ENCODE measurements at regions not wholly inside any gene's neighbourhood (a gene's known extent, or its start where the extent isn't known, plus 50 kb on each side); places are given as distances from the start of the nearest gene placed in this dataset.
"Not testable (repeated sequence)": the region's sequence is repeated elsewhere in the genome, so short reads cannot be mapped to it uniquely, and the experiment has no call there.

GRCh38 chr12:83945871-83946270, 966.7 kb downstream of the SLC6A15 start:
- Mint-ChIP-seq H3K4me3 (no peak overlapping the region), H3K9me3 (peaks cover 4% of the 10 kb centered on the region in 2 donors), H3K4me1 (ENCODE audit: low read depth) (no peaks in the 10 kb centered on the region), H3K27me3 (ENCODE audit: low read depth) (no peaks in the 10 kb centered on the region), H3K36me3 (ENCODE audit: insufficient read depth in 2 of 2) (no peaks in the 10 kb centered on the region), H3K27ac (no peak overlapping the region)
- DNase-seq (no peak), ATAC-seq (replicated peaks in 1 of 2) (no peak)

DNA sequence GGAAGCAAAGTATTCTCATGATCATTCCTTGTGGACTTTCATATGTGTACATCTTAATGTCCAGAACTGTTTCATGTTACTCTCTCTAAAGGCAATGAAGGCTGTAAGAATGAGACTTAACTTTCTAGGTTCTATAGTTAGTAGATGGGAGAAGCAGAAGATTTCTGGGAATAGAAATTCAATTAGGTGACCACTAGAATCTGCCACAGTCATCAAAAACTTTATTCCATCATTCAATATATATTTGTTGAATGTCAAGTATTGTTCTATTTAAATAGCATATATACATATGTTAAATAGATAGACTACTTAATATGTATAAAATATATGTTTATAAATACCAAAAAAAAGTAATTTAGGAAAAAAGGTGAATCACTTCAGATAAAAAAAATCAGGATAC, 972.9 kb downstream of the SLC6A15 start:
- DNase-seq = no peak
- no peaks in the 10 kb centered on the region for H3K4me1 Mint-ChIP-seq (ENCODE audit: low read depth)
- H3K9me3 Mint-ChIP-seq = peaks cover 1% of the 10 kb centered on the region in 2 donors
- ATAC-seq (replicated peaks in 1 of 2) = no peak
- no peaks in the 10 kb centered on the region for H3K27me3 Mint-ChIP-seq (ENCODE audit: low read depth)
- no peak overlapping the region for H3K4me3 Mint-ChIP-seq
- H3K36me3 Mint-ChIP-seq (ENCODE audit: insufficient read depth in 2 of 2) = no peaks in the 10 kb centered on the region
- no peak overlapping the region for H3K27ac Mint-ChIP-seq

DNA sequence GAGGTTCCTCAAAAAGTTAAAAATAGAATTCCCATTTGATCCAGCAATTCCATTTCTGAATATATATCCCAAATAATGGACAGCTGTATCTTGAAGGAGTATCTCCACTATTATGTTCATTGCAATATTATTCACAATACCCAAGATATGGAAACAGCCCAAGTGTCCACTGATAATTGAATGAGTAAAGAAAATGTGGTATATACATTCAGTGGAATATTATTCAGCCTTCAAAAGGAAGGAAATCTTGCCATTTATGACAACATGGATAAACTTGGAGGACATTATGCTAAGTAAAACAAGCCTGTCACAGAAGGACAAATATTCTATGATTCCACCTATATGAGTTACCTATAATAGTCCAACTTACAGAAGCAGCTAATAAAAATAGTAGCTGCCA, 979.0 kb downstream of the SLC6A15 start:
- H3K36me3 Mint-ChIP-seq (ENCODE audit: insufficient read depth in 2 of 2) = no peaks in the 10 kb centered on the region
- ATAC-seq (replicated peaks in 1 of 2) = no peak
- H3K27ac Mint-ChIP-seq = no peak overlapping the region
- H3K9me3 Mint-ChIP-seq = peaks cover 0 to 4% of the 10 kb centered on the region in 2 donors
- H3K4me3 Mint-ChIP-seq = no peak overlapping the region
- no peak for DNase-seq
- no peaks in the 10 kb centered on the region for H3K4me1 Mint-ChIP-seq (ENCODE audit: low read depth)
- no peaks in the 10 kb centered on the region for H3K27me3 Mint-ChIP-seq (ENCODE audit: low read depth)

- no peaks in the 10 kb centered on the region for H3K27me3 Mint-ChIP-seq (ENCODE audit: low read depth)
- no peak overlapping the region for H3K4me3 Mint-ChIP-seq
- no peaks in the 10 kb centered on the region for H3K36me3 Mint-ChIP-seq (ENCODE audit: insufficient read depth in 2 of 2)
- H3K9me3 Mint-ChIP-seq = peaks cover 0 to 4% of the 10 kb centered on the region in 2 donors
- DNase-seq (no peak), ATAC-seq (replicated peaks in 1 of 2) (no peak)
- H3K27ac Mint-ChIP-seq = peak overlapping the region; percentile 24
- H3K4me1 Mint-ChIP-seq (ENCODE audit: low read depth) = no peaks in the 10 kb centered on the region
Measured at GRCh38 chr12:83932011-83932410, 980.6 kb downstream of the SLC6A15 start.

- H3K9me3 Mint-ChIP-seq = peaks cover 0 to 4% of the 10 kb centered on the region in 2 donors
- no peak for ATAC-seq (replicated peaks in 1 of 2)
- H3K36me3 Mint-ChIP-seq (ENCODE audit: insufficient read depth in 2 of 2) = no peaks in the 10 kb centered on the region
- H3K27me3 Mint-ChIP-seq (ENCODE audit: low read depth) = no peaks in the 10 kb centered on the region
- no peak overlapping the region for H3K4me3 Mint-ChIP-seq
- no peak for DNase-seq
- H3K27ac Mint-ChIP-seq = no peak overlapping the region
- no peaks in the 10 kb centered on the region for H3K4me1 Mint-ChIP-seq (ENCODE audit: low read depth)
Measured at GRCh38 chr12:83931451-83931850, 981.1 kb downstream of the SLC6A15 start.

GRCh38 chr12:83929792-83930191, 982.8 kb downstream of the SLC6A15 start:
- not testable (repeated sequence) for H3K27ac Mint-ChIP-seq; H3K36me3 Mint-ChIP-seq (ENCODE audit: insufficient read depth in 2 of 2); H3K4me3 Mint-ChIP-seq; H3K27me3 Mint-ChIP-seq (ENCODE audit: low read depth); H3K9me3 Mint-ChIP-seq; H3K4me1 Mint-ChIP-seq (ENCODE audit: low read depth); ATAC-seq (replicated peaks in 1 of 2); DNase-seq

DNA sequence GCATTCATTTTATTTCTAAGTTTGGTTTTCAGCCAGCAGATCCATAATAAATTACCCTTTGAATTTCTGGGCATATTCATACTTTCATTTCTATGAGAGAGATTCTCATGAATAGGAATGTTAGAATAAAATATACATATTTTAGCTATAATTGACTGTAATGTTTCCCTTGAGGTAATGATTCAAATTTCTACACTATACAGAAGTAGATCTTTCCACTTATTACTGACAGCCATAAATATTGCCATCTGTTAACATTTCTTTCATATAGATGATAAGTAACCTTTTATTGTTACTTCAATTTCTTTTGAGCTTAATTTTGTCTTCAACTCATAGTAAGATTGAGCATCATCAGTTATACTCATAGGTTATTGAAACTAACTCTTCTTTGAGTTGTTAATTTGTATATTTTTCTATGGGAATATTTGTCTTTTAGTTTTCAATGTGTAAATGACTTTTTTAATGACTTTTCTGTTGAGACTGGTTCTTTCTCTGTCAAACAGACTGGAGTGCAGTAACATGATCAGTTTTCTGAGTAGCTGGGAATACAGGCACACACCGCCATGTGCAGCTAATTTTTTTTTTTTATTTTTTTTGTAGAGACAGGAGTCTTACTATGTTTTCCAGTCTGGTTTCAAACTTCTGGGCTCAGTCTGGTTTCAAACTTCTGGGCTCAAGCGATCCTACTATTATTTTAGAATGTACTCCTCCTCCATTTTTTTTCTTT, 991.6 kb downstream of the SLC6A15 start:
- no peaks in the 10 kb centered on the region for H3K36me3 Mint-ChIP-seq (ENCODE audit: insufficient read depth in 2 of 2)
- ATAC-seq (replicated peaks in 1 of 2) (no peak), DNase-seq (no peak)
- peaks cover 0 to 5% of the 10 kb centered on the region in 2 donors for H3K9me3 Mint-ChIP-seq
- H3K27me3 Mint-ChIP-seq (ENCODE audit: low read depth) = no peaks in the 10 kb centered on the region
- no peaks in the 10 kb centered on the region for H3K4me1 Mint-ChIP-seq (ENCODE audit: low read depth)
- no peak overlapping the region for H3K4me3 Mint-ChIP-seq
- no peak overlapping the region for H3K27ac Mint-ChIP-seq

DNA sequence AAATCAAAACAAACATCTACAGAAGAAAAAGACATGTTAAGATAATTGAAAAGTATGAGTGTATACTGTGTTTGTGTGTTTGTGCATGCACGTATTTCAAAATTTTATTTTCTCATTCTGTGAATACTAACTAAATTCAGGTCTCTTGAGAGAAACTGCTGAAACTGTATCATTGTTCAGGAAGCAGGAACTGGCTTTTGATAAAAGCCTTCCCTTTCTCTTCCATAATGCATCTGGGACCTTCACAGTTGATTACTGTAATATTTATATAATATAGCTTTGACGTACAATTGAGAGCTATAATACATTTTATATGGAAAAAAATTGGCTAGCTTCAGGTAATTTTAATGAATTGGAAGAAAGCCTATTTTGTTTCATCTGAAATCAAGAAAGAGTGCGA, 993.5 kb downstream of the SLC6A15 start:
- Mint-ChIP-seq H3K27me3 (ENCODE audit: low read depth) (no peaks in the 10 kb centered on the region), H3K4me3 (no peak overlapping the region), H3K9me3 (peaks cover 0 to 5% of the 10 kb centered on the region in 2 donors), H3K27ac (no peak overlapping the region), H3K4me1 (ENCODE audit: low read depth) (no peaks in the 10 kb centered on the region), H3K36me3 (ENCODE audit: insufficient read depth in 2 of 2) (no peaks in the 10 kb centered on the region)
- no peak for DNase-seq
- no peak for ATAC-seq (replicated peaks in 1 of 2)

GRCh38 chr12:83904175-83904574, 1008.4 kb downstream of the SLC6A15 start:
- no peaks in the 10 kb centered on the region for H3K4me1 Mint-ChIP-seq (ENCODE audit: low read depth)
- no peak overlapping the region for H3K27ac Mint-ChIP-seq
- ATAC-seq (replicated peaks in 1 of 2) = no peak

GRCh38 chr12:83896416-83896815, 1016.2 kb downstream of the SLC6A15 start:
- Mint-ChIP-seq H3K36me3 (ENCODE audit: insufficient read depth in 2 of 2) (peaks cover 0 to 4% of the 10 kb centered on the region in 2 donors), H3K4me3 (no peak overlapping the region), H3K27ac (no peak overlapping the region), H3K9me3 (peaks cover 8 to 14% of the 10 kb centered on the region in 2 donors), H3K27me3 (ENCODE audit: low read depth) (no peaks in the 10 kb centered on the region), H3K4me1 (ENCODE audit: low read depth) (no peaks in the 10 kb centered on the region)
- DNase-seq (no peak), ATAC-seq (replicated peaks in 1 of 2) (no peak)

More at GRCh38 chr12:83904175-83904574, 1008.4 kb downstream of the SLC6A15 start:
- no peaks in the 10 kb centered on the region for H3K27me3 Mint-ChIP-seq (ENCODE audit: low read depth)
- no peak for DNase-seq
- peaks cover 0 to 7% of the 10 kb centered on the region in 2 donors for H3K36me3 Mint-ChIP-seq (ENCODE audit: insufficient read depth in 2 of 2)
- H3K9me3 Mint-ChIP-seq = peaks cover 9 to 14% of the 10 kb centered on the region in 2 donors
- no peak overlapping the region for H3K4me3 Mint-ChIP-seq

DNA sequence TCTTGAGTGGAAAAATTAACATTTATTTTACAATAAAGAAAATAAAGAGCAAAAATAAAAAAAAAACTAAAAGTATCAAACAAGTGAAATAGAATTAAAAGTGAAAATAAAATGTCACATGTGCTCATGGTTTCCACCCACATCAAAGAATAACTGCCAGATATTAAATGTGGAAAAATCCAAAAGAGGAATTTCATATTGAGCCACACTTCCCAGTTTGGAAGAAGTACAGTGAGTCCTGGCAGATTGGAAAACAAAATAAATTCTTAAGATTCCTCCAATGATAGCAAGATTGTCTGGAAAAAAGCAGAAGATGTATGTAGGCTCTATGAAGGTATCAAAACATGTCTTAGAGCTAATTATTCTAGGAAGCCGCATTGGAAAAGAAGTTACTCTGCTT, 1019.5 kb downstream of the SLC6A15 start:
- Mint-ChIP-seq H3K27ac (no peak overlapping the region), H3K27me3 (ENCODE audit: low read depth) (no peaks in the 10 kb centered on the region), H3K9me3 (peaks cover 2 to 4% of the 10 kb centered on the region in 2 donors), H3K4me1 (ENCODE audit: low read depth) (no peaks in the 10 kb centered on the region), H3K4me3 (no peak overlapping the region), H3K36me3 (ENCODE audit: insufficient read depth in 2 of 2) (no peaks in the 10 kb centered on the region)
- no peak for ATAC-seq (replicated peaks in 1 of 2)
- DNase-seq = no peak

DNA sequence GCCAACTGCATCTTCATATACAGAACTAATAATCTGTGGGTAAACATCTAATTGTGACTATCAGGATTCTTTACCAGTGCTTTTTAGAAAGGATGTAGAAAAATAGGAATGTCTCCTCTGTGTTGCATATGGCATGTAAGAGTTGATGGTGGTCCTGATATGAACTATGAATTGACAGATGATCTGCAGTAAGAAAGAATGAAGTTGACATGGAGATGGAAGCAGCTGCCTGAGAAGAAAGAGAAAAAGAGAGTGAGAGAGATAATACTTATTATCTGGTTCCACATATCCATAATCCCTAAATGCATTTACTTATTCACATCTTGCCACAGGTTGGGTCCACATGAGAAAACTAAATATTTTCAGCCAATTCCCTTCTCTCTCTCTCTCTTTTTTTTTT, 1022.9 kb downstream of the SLC6A15 start:
- H3K27me3 Mint-ChIP-seq (ENCODE audit: low read depth) = no peaks in the 10 kb centered on the region
- no peak overlapping the region for H3K4me3 Mint-ChIP-seq
- ATAC-seq (replicated peaks in 1 of 2) (no peak), DNase-seq (no peak)
- no peak overlapping the region for H3K27ac Mint-ChIP-seq
- H3K4me1 Mint-ChIP-seq (ENCODE audit: low read depth) = no peaks in the 10 kb centered on the region
- no peaks in the 10 kb centered on the region for H3K36me3 Mint-ChIP-seq (ENCODE audit: insufficient read depth in 2 of 2)
- peaks cover 2% of the 10 kb centered on the region in 2 donors for H3K9me3 Mint-ChIP-seq

GRCh38 chr12:83886479-83886878, 1026.1 kb downstream of the SLC6A15 start:
- Mint-ChIP-seq H3K27ac (no peak overlapping the region), H3K4me3 (no peak overlapping the region)
- ATAC-seq (replicated peaks in 1 of 2) = no peak

More at GRCh38 chr12:83886479-83886878, 1026.1 kb downstream of the SLC6A15 start:
- Mint-ChIP-seq H3K27me3 (ENCODE audit: low read depth) (no peaks in the 10 kb centered on the region), H3K4me1 (ENCODE audit: low read depth) (no peaks in the 10 kb centered on the region), H3K9me3 (peaks cover 2% of the 10 kb centered on the region in 2 donors), H3K36me3 (ENCODE audit: insufficient read depth in 2 of 2) (no peaks in the 10 kb centered on the region)
- no peak for DNase-seq
